ENCODE measurements at regions not wholly inside any gene's neighbourhood (a gene's known extent, or its start where the extent isn't known, plus 50 kb on each side); places are given as distances from the start of the nearest gene placed in this dataset.

- ATAC-seq, result peak; percentile 87
- H3K9me3 Mint-ChIP-seq, result peaks cover 13% of the 10 kb centered on the region
- peak; percentile 17 for DNase-seq (ENCODE audit: low spot score)
- no peak overlapping the region for H3K27ac Mint-ChIP-seq
- no peaks in the 10 kb centered on the region for H3K79me2 ChIP-seq (replicated peaks; ENCODE audit: insufficient read depth)
- no peaks in the 10 kb centered on the region for H3K4me1 ChIP-seq (ENCODE audit: insufficient read depth)
- TF ChIP-seq POLR2AphosphoS5 (IDR thresholded peaks at IDR 0.05; ENCODE audit: low read depth) (no peak), ZNF462 (CRISPR knock-in tag; IDR thresholded peaks at IDR 0.05) (peak; percentile 90; the same call in 1 of the 2 replicates), JUNB (IDR thresholded peaks at IDR 0.05; ENCODE audit: unreplicated experiment) (no peak)
- peaks cover 2% of the 10 kb centered on the region for H3K27me3 Mint-ChIP-seq (ENCODE audit: insufficient read depth, low read depth, poor library complexity)
- H3K27me3 ChIP-seq (ENCODE audit: insufficient read depth), result no peaks in the 10 kb centered on the region
- no peaks in the 10 kb centered on the region for H3F3A ChIP-seq (replicated peaks; ENCODE audit: low read depth)
- H2AFZ ChIP-seq, result no peak overlapping the region; the same call in 1 of the 2 replicates
- no peaks in the 10 kb centered on the region; the same call in 1 of the 2 replicates for H3K36me3 ChIP-seq (ENCODE audit: insufficient read depth)
- no peaks in the 10 kb centered on the region for H3K9me2 ChIP-seq (ENCODE audit: insufficient read depth)
- no peak overlapping the region for H3K27ac ChIP-seq (ENCODE audit: low read depth)
- H3K4me3 ChIP-seq, result no peak overlapping the region
- H3K4me3 Mint-ChIP-seq, result no peak overlapping the region
- H3K4me1 Mint-ChIP-seq, result peaks cover 13% of the 10 kb centered on the region
- peaks cover 6% of the 10 kb centered on the region; the same call in 2 of the 3 replicates for H3K36me3 Mint-ChIP-seq (ENCODE audit: low read depth)
- no peaks in the 10 kb centered on the region for H4K20me1 ChIP-seq (replicated peaks; ENCODE audit: insufficient read depth)
- H3K4me2 ChIP-seq, result no peak overlapping the region
Observed at GRCh38 chr2:14513903-14514302, 118.6 kb upstream of the LRATD1 start.

- H3K27me3 ChIP-seq (ENCODE audit: insufficient read depth), result no peaks in the 10 kb centered on the region
- H3K27ac ChIP-seq (ENCODE audit: low read depth), result no peak overlapping the region
- H3K4me1 ChIP-seq (ENCODE audit: insufficient read depth), result no peaks in the 10 kb centered on the region
- H3K4me2 ChIP-seq, result no peak overlapping the region
- H3K4me3 ChIP-seq, result no peak overlapping the region
- no peaks in the 10 kb centered on the region for H3K9me3 Mint-ChIP-seq
- H3K4me1 Mint-ChIP-seq, result peaks cover 13% of the 10 kb centered on the region
- DNase-seq (ENCODE audit: low spot score) (no peak), ATAC-seq (no peak)
- no peak overlapping the region for H2AFZ ChIP-seq
- H3K79me2 ChIP-seq (replicated peaks; ENCODE audit: insufficient read depth), result no peaks in the 10 kb centered on the region
- H3K27me3 Mint-ChIP-seq (ENCODE audit: insufficient read depth, low read depth, poor library complexity), result no peaks in the 10 kb centered on the region
- H4K20me1 ChIP-seq (replicated peaks; ENCODE audit: insufficient read depth), result no peaks in the 10 kb centered on the region
- no peak overlapping the region for H3K27ac Mint-ChIP-seq
- H3K9me2 ChIP-seq (ENCODE audit: insufficient read depth), result no peaks in the 10 kb centered on the region; the same call in 1 of the 2 replicates
- no peak overlapping the region for H3K4me3 Mint-ChIP-seq
- H3K36me3 ChIP-seq (ENCODE audit: insufficient read depth), result no peaks in the 10 kb centered on the region
- H3K36me3 Mint-ChIP-seq (ENCODE audit: low read depth), result no peaks in the 10 kb centered on the region
- H3F3A ChIP-seq (replicated peaks; ENCODE audit: low read depth), result no peaks in the 10 kb centered on the region
- TF ChIP-seq POLR2AphosphoS5 (IDR thresholded peaks at IDR 0.05; ENCODE audit: low read depth) (no peak), CREB1 (CRISPR knock-in tag; IDR thresholded peaks at IDR 0.05; ENCODE audit: low read depth) (no peak), ZNF462 (CRISPR knock-in tag; IDR thresholded peaks at IDR 0.05) (no peak), NANOG (IDR thresholded peaks at IDR 0.05; ENCODE audit: borderline replicate concordance) (no peak), STAT1 (IDR thresholded peaks at IDR 0.05; ENCODE audit: unreplicated experiment) (no peak)
Observed at GRCh38 chr2:14516844-14517243, 115.7 kb upstream of the LRATD1 start.
